ENCODE measurements at regions not wholly inside any gene's neighbourhood (a gene's known extent, or its start where the extent isn't known, plus 50 kb on each side); places are given as distances from the start of the nearest gene placed in this dataset.
"Not testable (repeated sequence)": the region's sequence is repeated elsewhere in the genome, so short reads cannot be mapped to it uniquely, and the experiment has no call there.

- no peak for DNase-seq (ENCODE audit: low read depth, low spot score)
- TF ChIP-seq ZNF274 (IDR thresholded peaks at IDR 0.05; ENCODE audit: low read depth, low read length) (no peak), SUZ12 (IDR thresholded peaks at IDR 0.05; ENCODE audit: extremely low read depth, insufficient read depth, insufficient read length) (no peak), YY1 (IDR thresholded peaks at IDR 0.05; ENCODE audit: insufficient read depth, insufficient read length) (no peak)
- Histone ChIP-seq H3K9me3 (ENCODE audit: insufficient read depth, low read length) (peaks cover 13% of the 10 kb centered on the region), H3K27me3 (ENCODE audit: insufficient read depth, insufficient read length) (no peaks in the 10 kb centered on the region), H3K9ac (ENCODE audit: insufficient read length, low read depth) (no peak overlapping the region), H3K4me3 (ENCODE audit: insufficient read length, low read depth) (no peak overlapping the region), H3K4me1 (ENCODE audit: insufficient read depth, insufficient read length) (peaks cover 2% of the 10 kb centered on the region), H3K36me3 (ENCODE audit: insufficient read depth, insufficient read length, low read length) (no peaks in the 10 kb centered on the region)
These were observed 193.6 kb downstream of the FAM43A start for GRCh38 chr3:194879126-194879877.

- no peaks in the 10 kb centered on the region for H3K36me3 ChIP-seq (ENCODE audit: insufficient read depth, insufficient read length, low read length)
- peaks cover 22% of the 10 kb centered on the region for H3K9me3 ChIP-seq (ENCODE audit: insufficient read depth, low read length)
- no peak for DNase-seq (ENCODE audit: low read depth, low spot score)
- TF ChIP-seq YY1 (IDR thresholded peaks at IDR 0.05; ENCODE audit: insufficient read depth, insufficient read length), result no peak
- no peak overlapping the region for H3K9ac ChIP-seq (ENCODE audit: insufficient read length, low read depth)
- H3K4me3 ChIP-seq (ENCODE audit: insufficient read length, low read depth), result no peak overlapping the region
- no peaks in the 10 kb centered on the region for H3K4me1 ChIP-seq (ENCODE audit: insufficient read depth, insufficient read length)
- no peaks in the 10 kb centered on the region for H3K27me3 ChIP-seq (ENCODE audit: insufficient read depth, insufficient read length)
These were observed 194.6 kb downstream of the FAM43A start for GRCh38 chr3:194879991-194880939.

- Histone ChIP-seq H3K4me1 (ENCODE audit: insufficient read depth, insufficient read length) (no peaks in the 10 kb centered on the region), H3K27me3 (ENCODE audit: insufficient read depth, insufficient read length) (no peaks in the 10 kb centered on the region), H3K9ac (ENCODE audit: insufficient read length, low read depth) (no peak overlapping the region), H3K9me3 (ENCODE audit: insufficient read depth, low read length) (peaks cover 32% of the 10 kb centered on the region), H3K36me3 (ENCODE audit: insufficient read depth, insufficient read length, low read length) (no peaks in the 10 kb centered on the region), H3K4me3 (ENCODE audit: insufficient read length, low read depth) (no peak overlapping the region)
- DNase-seq (ENCODE audit: low read depth, low spot score), result no peak
- TF ChIP-seq YY1 (IDR thresholded peaks at IDR 0.05; ENCODE audit: insufficient read depth, insufficient read length) (no peak), ZNF274 (IDR thresholded peaks at IDR 0.05; ENCODE audit: low read depth, low read length) (no peak), SUZ12 (IDR thresholded peaks at IDR 0.05; ENCODE audit: extremely low read depth, insufficient read depth, insufficient read length) (no peak)
These were observed 195.6 kb downstream of the FAM43A start for GRCh38 chr3:194880940-194881925.

GRCh38 chr3:194884649-194885315 is 199.1 kb downstream of the FAM43A start:
- TF ChIP-seq ZNF274 (IDR thresholded peaks at IDR 0.05; ENCODE audit: low read depth, low read length) (no peak), YY1 (IDR thresholded peaks at IDR 0.05; ENCODE audit: insufficient read depth, insufficient read length) (no peak), SUZ12 (IDR thresholded peaks at IDR 0.05; ENCODE audit: extremely low read depth, insufficient read depth, insufficient read length) (no peak)
- H3K27me3 ChIP-seq (ENCODE audit: insufficient read depth, insufficient read length), result no peaks in the 10 kb centered on the region
- DNase-seq (ENCODE audit: low read depth, low spot score), result no peak
- no peaks in the 10 kb centered on the region for H3K36me3 ChIP-seq (ENCODE audit: insufficient read depth, insufficient read length, low read length)
- H3K4me3 ChIP-seq (ENCODE audit: insufficient read length, low read depth), result no peak overlapping the region
- peaks cover 4% of the 10 kb centered on the region for H3K4me1 ChIP-seq (ENCODE audit: insufficient read depth, insufficient read length)
- peaks cover 35% of the 10 kb centered on the region for H3K9me3 ChIP-seq (ENCODE audit: insufficient read depth, low read length)
- no peak overlapping the region for H3K9ac ChIP-seq (ENCODE audit: insufficient read length, low read depth)

GRCh38 chr3:194885766-194886165 is 200.1 kb downstream of the FAM43A start:
- no peak for DNase-seq (ENCODE audit: low read depth, low spot score)
- H3K4me1 ChIP-seq (ENCODE audit: insufficient read depth, insufficient read length), result peaks cover 4% of the 10 kb centered on the region
- H3K4me3 ChIP-seq (ENCODE audit: insufficient read length, low read depth), result no peak overlapping the region
- no peak overlapping the region for H3K9ac ChIP-seq (ENCODE audit: insufficient read length, low read depth)
- H3K9me3 ChIP-seq (ENCODE audit: insufficient read depth, low read length), result peaks cover 35% of the 10 kb centered on the region
- H3K36me3 ChIP-seq (ENCODE audit: insufficient read depth, insufficient read length, low read length), result no peaks in the 10 kb centered on the region
- TF ChIP-seq YY1 (IDR thresholded peaks at IDR 0.05; ENCODE audit: insufficient read depth, insufficient read length), result no peak
- no peak for TF ChIP-seq SUZ12 (IDR thresholded peaks at IDR 0.05; ENCODE audit: extremely low read depth, insufficient read depth, insufficient read length)
- no peak for TF ChIP-seq ZNF274 (IDR thresholded peaks at IDR 0.05; ENCODE audit: low read depth, low read length)
- no peaks in the 10 kb centered on the region for H3K27me3 ChIP-seq (ENCODE audit: insufficient read depth, insufficient read length)

GRCh38 chr3:194886836-194887235 is 201.2 kb downstream of the FAM43A start:
- TF ChIP-seq YY1 (IDR thresholded peaks at IDR 0.05; ENCODE audit: insufficient read depth, insufficient read length) (no peak), ZNF274 (IDR thresholded peaks at IDR 0.05; ENCODE audit: low read depth, low read length) (no peak), SUZ12 (IDR thresholded peaks at IDR 0.05; ENCODE audit: extremely low read depth, insufficient read depth, insufficient read length) (no peak)
- no peaks in the 10 kb centered on the region for H3K27me3 ChIP-seq (ENCODE audit: insufficient read depth, insufficient read length)
- DNase-seq (ENCODE audit: low read depth, low spot score), result no peak
- no peak overlapping the region for H3K9ac ChIP-seq (ENCODE audit: insufficient read length, low read depth)
- peaks cover 4% of the 10 kb centered on the region for H3K4me1 ChIP-seq (ENCODE audit: insufficient read depth, insufficient read length)
- H3K4me3 ChIP-seq (ENCODE audit: insufficient read length, low read depth), result no peak overlapping the region
- H3K9me3 ChIP-seq (ENCODE audit: insufficient read depth, low read length), result peaks cover 35% of the 10 kb centered on the region
- no peaks in the 10 kb centered on the region for H3K36me3 ChIP-seq (ENCODE audit: insufficient read depth, insufficient read length, low read length)

GRCh38 chr3:194888062-194888461 is 202.4 kb downstream of the FAM43A start:
- not testable (repeated sequence) for H3K4me1 ChIP-seq (ENCODE audit: insufficient read depth, insufficient read length); H3K36me3 ChIP-seq (ENCODE audit: insufficient read depth, insufficient read length, low read length); H3K27me3 ChIP-seq (ENCODE audit: insufficient read depth, insufficient read length); H3K9ac ChIP-seq (ENCODE audit: insufficient read length, low read depth); H3K4me3 ChIP-seq (ENCODE audit: insufficient read length, low read depth); DNase-seq (ENCODE audit: low read depth, low spot score)
- H3K9me3 ChIP-seq (ENCODE audit: insufficient read depth, low read length), result peaks cover 36% of the 10 kb centered on the region

All from NT2/D1 (cell line).